KMS-11 (cell line): ENCODE measurements at regions not wholly inside any gene's neighbourhood (a gene's known extent, or its start where the extent isn't known, plus 50 kb on each side); places are given as distances from the start of the nearest gene placed in this dataset.

Experiments used
- H2AFZ ChIP-seq: fragments of 200-600 bp; sonication (generic); 2 replicates; pipeline ENCODE4 v1.6.1; 2016; ENCODE audit warnings: antibody characterized with exemption, mixed run types, low read depth
- H3K27ac ChIP-seq: fragments of 200-600 bp; sonication (generic); 2 replicates; pipeline ENCODE4 v1.6.1; 2016; ENCODE audit warnings: mild to moderate bottlenecking, mixed run types
- H3K27me3 ChIP-seq: fragments of 200-600 bp; sonication (generic); 2 replicates; pipeline ENCODE4 v1.6.1; 2017; ENCODE audit warnings: mild to moderate bottlenecking, low read depth, mixed run types, moderate library complexity; ENCODE audit not compliant: insufficient read depth
- H3K36me3 ChIP-seq: fragments of 200-600 bp; sonication (generic); 2 replicates; pipeline ENCODE4 v1.6.1; 2017; ENCODE audit warnings: mild to moderate bottlenecking, mixed run types; ENCODE audit not compliant: insufficient read depth
- H3K4me1 ChIP-seq: fragments of 200-600 bp; sonication (generic); 2 replicates; pipeline ENCODE4 v1.6.1; 2016; ENCODE audit warnings: mild to moderate bottlenecking, low read depth, mixed run types; ENCODE audit not compliant: poor library complexity, severe bottlenecking
- H3K4me2 ChIP-seq: fragments of 200-600 bp; sonication (generic); 2 replicates; pipeline ENCODE4 v1.7.0; 2016; ENCODE audit warnings: mild to moderate bottlenecking, mixed run types
- H3K4me3 ChIP-seq: fragments of 200-600 bp; sonication (generic); IDR thresholded peaks from 2 replicates; pipeline ENCODE4 v1.6.1; 2017; ENCODE audit warnings: low read depth, low read length, mixed read lengths; ENCODE audit not compliant: insufficient read depth
- H3K79me2 ChIP-seq: fragments of 200-600 bp; sonication (generic); 2 replicates; pipeline ENCODE4 v1.6.1; 2016; ENCODE audit warnings: low read depth, mixed run types; ENCODE audit not compliant: insufficient read depth
- H3K9ac ChIP-seq: fragments of 200-600 bp; sonication (generic); 2 replicates; pipeline ENCODE4 v1.6.1; 2016; ENCODE audit warnings: mild to moderate bottlenecking, mixed run types
- H4K20me1 ChIP-seq: fragments of 200-600 bp; sonication (generic); 2 replicates; pipeline ENCODE4 v1.6.1; 2016; ENCODE audit warnings: mild to moderate bottlenecking, mixed run types; ENCODE audit not compliant: insufficient read depth
- TF ChIP-seq, protein P1 (sequence below): fragments of 200-600 bp; sonication (generic); conservative IDR thresholded peaks from 2 replicates; pipeline ENCODE4 v1.6.1; 2017; ENCODE audit warnings: low read depth, mild to moderate bottlenecking, antibody characterized with exemption, low read length, moderate library complexity, mixed read lengths

DNA sequence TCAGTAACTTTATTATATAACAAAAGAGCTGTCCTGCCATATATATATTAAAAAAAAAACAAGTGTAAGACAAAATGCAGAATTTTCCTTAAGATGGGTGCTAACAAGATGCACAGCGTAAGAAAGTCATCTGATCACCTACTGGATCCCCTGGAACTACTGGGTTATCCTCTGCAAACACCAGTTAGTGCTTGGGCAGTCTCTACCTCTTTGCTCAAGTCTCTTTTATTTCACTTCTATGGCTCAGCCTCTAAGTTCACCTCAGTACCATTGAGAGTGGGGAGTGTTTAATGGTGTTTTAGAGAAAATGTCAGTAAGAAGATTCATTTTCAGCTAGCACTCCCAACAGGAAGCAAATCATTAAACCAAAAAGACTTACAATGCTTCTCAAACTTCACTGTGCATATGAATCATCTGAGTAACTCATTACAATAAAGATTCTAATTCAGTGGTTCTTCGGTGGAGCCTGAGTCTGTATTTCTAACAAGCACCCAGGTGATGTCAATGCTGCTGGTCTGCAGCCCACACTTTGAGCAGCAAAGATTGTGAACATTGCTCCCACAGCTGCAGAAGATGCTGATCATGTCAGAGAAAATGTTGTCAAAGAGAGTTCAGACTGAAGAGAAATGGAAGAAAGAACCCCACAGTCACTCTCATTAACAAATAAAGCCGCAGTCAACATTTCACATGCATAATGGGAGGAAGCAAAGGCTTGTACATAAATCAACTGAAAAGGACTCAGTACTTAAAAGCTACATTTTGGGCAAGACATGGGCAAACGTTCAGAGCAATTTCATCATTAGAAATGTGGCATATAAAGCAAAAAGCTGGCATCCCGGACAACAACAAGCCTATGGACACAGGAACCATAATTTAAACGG lies 227.1 kb upstream of the ATP11B start:
- Histone ChIP-seq H3K4me1 (no peaks in the 10 kb centered on the region), H3K4me3 (no peak overlapping the region), H3K9ac (no peak overlapping the region), H3K36me3 (no peaks in the 10 kb centered on the region), H2AFZ (no peak overlapping the region; the same call in 1 of the 2 replicates), H3K4me2 (no peak overlapping the region), H3K79me2 (no peaks in the 10 kb centered on the region), H4K20me1 (no peaks in the 10 kb centered on the region), H3K27ac (no peak overlapping the region), H3K27me3 (no peaks in the 10 kb centered on the region)
- TF ChIP-seq, protein P1, sequence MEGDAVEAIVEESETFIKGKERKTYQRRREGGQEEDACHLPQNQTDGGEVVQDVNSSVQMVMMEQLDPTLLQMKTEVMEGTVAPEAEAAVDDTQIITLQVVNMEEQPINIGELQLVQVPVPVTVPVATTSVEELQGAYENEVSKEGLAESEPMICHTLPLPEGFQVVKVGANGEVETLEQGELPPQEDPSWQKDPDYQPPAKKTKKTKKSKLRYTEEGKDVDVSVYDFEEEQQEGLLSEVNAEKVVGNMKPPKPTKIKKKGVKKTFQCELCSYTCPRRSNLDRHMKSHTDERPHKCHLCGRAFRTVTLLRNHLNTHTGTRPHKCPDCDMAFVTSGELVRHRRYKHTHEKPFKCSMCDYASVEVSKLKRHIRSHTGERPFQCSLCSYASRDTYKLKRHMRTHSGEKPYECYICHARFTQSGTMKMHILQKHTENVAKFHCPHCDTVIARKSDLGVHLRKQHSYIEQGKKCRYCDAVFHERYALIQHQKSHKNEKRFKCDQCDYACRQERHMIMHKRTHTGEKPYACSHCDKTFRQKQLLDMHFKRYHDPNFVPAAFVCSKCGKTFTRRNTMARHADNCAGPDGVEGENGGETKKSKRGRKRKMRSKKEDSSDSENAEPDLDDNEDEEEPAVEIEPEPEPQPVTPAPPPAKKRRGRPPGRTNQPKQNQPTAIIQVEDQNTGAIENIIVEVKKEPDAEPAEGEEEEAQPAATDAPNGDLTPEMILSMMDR = no peak

GRCh38 chr3:182567700-182568099 lies 225.6 kb upstream of the ATP11B start:
- H3K79me2 ChIP-seq = no peaks in the 10 kb centered on the region
- H3K27ac ChIP-seq = no peak overlapping the region
- no peak overlapping the region for H3K4me3 ChIP-seq
- no peaks in the 10 kb centered on the region for H3K4me1 ChIP-seq
- H3K4me2 ChIP-seq = no peak overlapping the region
- no peak overlapping the region for H3K9ac ChIP-seq
- TF ChIP-seq, protein P1 = no peak
- no peaks in the 10 kb centered on the region for H3K36me3 ChIP-seq
- no peaks in the 10 kb centered on the region for H4K20me1 ChIP-seq
- no peaks in the 10 kb centered on the region for H3K27me3 ChIP-seq
- no peak overlapping the region for H2AFZ ChIP-seq

DNA sequence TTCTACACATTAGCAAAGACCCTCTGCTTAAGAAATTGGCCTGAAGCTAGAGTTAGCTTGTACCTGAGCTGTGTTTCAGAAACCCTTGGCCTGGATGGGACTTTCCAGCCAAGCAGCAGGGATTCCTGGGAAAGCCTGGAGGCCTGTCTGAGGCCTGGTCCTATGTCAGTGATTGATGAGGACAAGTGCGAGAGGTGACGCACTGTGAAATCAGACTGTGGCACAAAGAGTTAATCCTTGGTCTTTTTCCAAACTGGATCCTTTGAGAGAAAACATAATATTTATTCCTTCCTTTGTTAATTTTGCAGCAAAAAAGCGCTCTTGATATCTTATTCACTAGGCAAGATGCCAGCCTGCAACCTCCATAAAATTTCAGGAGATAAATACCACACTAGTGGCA lies 225.0 kb upstream of the ATP11B start:
- Histone ChIP-seq H3K79me2 (no peaks in the 10 kb centered on the region), H3K4me3 (no peak overlapping the region), H2AFZ (no peak overlapping the region), H3K9ac (no peak overlapping the region), H3K36me3 (no peaks in the 10 kb centered on the region), H3K27me3 (no peaks in the 10 kb centered on the region), H3K4me1 (no peaks in the 10 kb centered on the region), H3K27ac (no peak overlapping the region), H3K4me2 (no peak overlapping the region), H4K20me1 (no peaks in the 10 kb centered on the region)
- TF ChIP-seq, protein P1 = no peak

DNA sequence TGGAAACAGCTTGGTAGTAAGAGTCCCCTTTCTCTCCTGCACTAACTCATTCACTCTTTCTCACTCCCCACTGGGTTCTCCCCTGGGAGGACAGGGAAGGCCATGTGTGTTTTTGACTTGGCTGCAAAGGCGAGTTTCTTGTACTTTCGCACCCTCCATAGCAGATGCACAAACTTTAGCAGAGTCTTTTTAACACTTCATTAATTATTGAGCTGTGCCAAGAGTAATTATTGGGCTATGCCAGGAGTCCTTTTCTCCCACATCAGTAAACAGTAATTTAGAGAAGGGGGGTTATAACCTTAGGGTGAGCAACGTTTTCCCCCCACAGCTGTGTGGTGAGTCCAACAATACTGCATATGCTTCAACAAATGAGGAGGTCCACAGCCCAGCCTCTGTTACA lies 224.4 kb upstream of the ATP11B start:
- TF ChIP-seq, protein P1 = no peak
- Histone ChIP-seq H3K27me3 (no peaks in the 10 kb centered on the region), H3K27ac (no peak overlapping the region)

More for the DNA sequence above, 224.4 kb upstream of the ATP11B start:
- Histone ChIP-seq H4K20me1 (no peaks in the 10 kb centered on the region), H3K4me2 (no peak overlapping the region), H3K9ac (no peak overlapping the region), H3K36me3 (no peaks in the 10 kb centered on the region), H2AFZ (no peak overlapping the region), H3K79me2 (no peaks in the 10 kb centered on the region), H3K4me1 (no peaks in the 10 kb centered on the region), H3K4me3 (no peak overlapping the region)
